GM12892 (cell line): ENCODE measurements at regions not wholly inside any gene's neighbourhood (a gene's known extent, or its start where the extent isn't known, plus 50 kb on each side); places are given as distances from the start of the nearest gene placed in this dataset.

Experiments
- POLR2A ChIP-seq: IDR thresholded peaks from 2 replicates; pipeline ENCODE4 v1.6.1; 2011; ENCODE audit warnings: low read depth, low read length, control low read depth
- POLR2AphosphoS5 ChIP-seq: IDR thresholded peaks from 2 replicates; pipeline ENCODE4 v1.6.1; 2011; ENCODE audit warnings: low read depth, low read length, control low read depth
- TAF1 ChIP-seq: IDR thresholded peaks from 2 replicates; pipeline ENCODE4 v1.6.1; 2011; ENCODE audit warnings: low read depth, mild to moderate bottlenecking, control low read depth, low read length, borderline replicate concordance

GRCh38 chr3:117350371-117350770 lies 640.8 kb downstream of the TUSC7 start:
- TF ChIP-seq POLR2AphosphoS5 (no peak), TAF1 (no peak), POLR2A (no peak)
